Ovary (tissue), 3 donors: ENCODE measurements at regions not wholly inside any gene's neighbourhood (a gene's known extent, or its start where the extent isn't known, plus 50 kb on each side); places are given as distances from the start of the nearest gene placed in this dataset.

Experiments
- CTCF ChIP-seq, 3 donors: fragments of 450-650 bp in 2 of 3; fragments of 200-600 bp in 1 of 3; IDR thresholded peaks; one replicate each; pipeline versions ENCODE4 v1.5.1 to v1.8.0; 2016 to 2022; ENCODE audit warnings: antibody characterized with exemption in 3 of 3, mild to moderate bottlenecking in 1 of 3
- EP300 ChIP-seq: sonication (generic); formaldehyde crosslinking; IDR thresholded peaks from one replicate; pipeline ENCODE4 v1.6.1; 2017; ENCODE audit warnings: antibody characterized with exemption
- POLR2A ChIP-seq: fragments of 450-650 bp; IDR thresholded peaks from one replicate; pipeline ENCODE4 v1.6.1; 2017; ENCODE audit warnings: antibody characterized with exemption, mild to moderate bottlenecking, moderate library complexity
- donor health status: DM: no; HTN: no; CAD: no.

GRCh38 chr21:15183813-15184257 is 119.0 kb upstream of the NRIP1 start:
- TF ChIP-seq POLR2A (no peak), CTCF (IDR thresholded peaks at IDR 0.05) (no peak), EP300 (no peak)
